Activated T-cell treated with anti-CD3 and anti-CD28 coated beads, Interleukin-2, amount 50 U/mL, for 72 hours (primary cell): ENCODE measurements at regions not wholly inside any gene's neighbourhood (a gene's known extent, or its start where the extent isn't known, plus 50 kb on each side); places are given as distances from the start of the nearest gene placed in this dataset.

ENCODE experiments used
- ATAC-seq, 2 donors: fragments of 150-1000 bp; cut with Tn5 transposase; replicated peaks in 1 of 2; 2 replicates each; pipeline ENCODE4 v1.10.0; 2021; ENCODE audit warnings: moderate library complexity in 2 of 2, mild to moderate bottlenecking in 1 of 2
- DNase-seq, 2 donors: peaks; one replicate each; pipeline ENCODE4 v3.0.0; 2021 to 2022; ENCODE audit warnings: mixed read lengths in 1 of 2
- H3K27ac Mint-ChIP-seq: one replicate; pipeline ENCODE4 v1.8.0; 2022; ENCODE audit warnings: mild to moderate bottlenecking, moderate library complexity, mixed read lengths
- H3K27me3 Mint-ChIP-seq: one replicate; pipeline ENCODE4 v1.8.0; 2022; ENCODE audit warnings: low read depth, mixed read lengths
- H3K36me3 Mint-ChIP-seq, 2 donors: one replicate each; pipeline ENCODE4 v1.8.0; 2022; ENCODE audit warnings: mixed read lengths in 2 of 2, mild to moderate bottlenecking in 1 of 2; ENCODE audit not compliant: insufficient read depth in 2 of 2
- H3K4me1 Mint-ChIP-seq: one replicate; pipeline ENCODE4 v1.8.0; 2022; ENCODE audit warnings: low read depth, mixed read lengths
- H3K4me3 Mint-ChIP-seq, 2 donors: one replicate each; pipeline ENCODE4 v1.8.0; 2022; ENCODE audit warnings: mild to moderate bottlenecking in 2 of 2, mixed read lengths in 2 of 2, moderate library complexity in 2 of 2
- H3K9me3 Mint-ChIP-seq, 2 donors: one replicate each; pipeline ENCODE4 v1.8.0; 2022; ENCODE audit warnings: mixed read lengths in 2 of 2

GRCh38 chr2:45248214-45248613 is 239.0 kb upstream of the SIX2 start:
- H3K27ac Mint-ChIP-seq, result no peak overlapping the region

GRCh38 chr2:45244928-45245327 is 235.7 kb upstream of the SIX2 start:
- Mint-ChIP-seq H3K9me3 (peaks cover 0 to 2% of the 10 kb centered on the region in 2 donors), H3K4me1 (no peaks in the 10 kb centered on the region), H3K36me3 (no peaks in the 10 kb centered on the region), H3K27me3 (peaks cover 21% of the 10 kb centered on the region), H3K4me3 (no peak overlapping the region), H3K27ac (no peak overlapping the region)
- no peak for DNase-seq
- no peak for ATAC-seq

More at GRCh38 chr2:45248214-45248613, 239.0 kb upstream of the SIX2 start:
- Mint-ChIP-seq H3K9me3 (peaks cover 0 to 2% of the 10 kb centered on the region in 2 donors), H3K4me1 (no peaks in the 10 kb centered on the region), H3K36me3 (no peaks in the 10 kb centered on the region), H3K4me3 (no peak overlapping the region), H3K27me3 (peaks cover 13% of the 10 kb centered on the region)
- DNase-seq (no peak), ATAC-seq (no peak)

DNA sequence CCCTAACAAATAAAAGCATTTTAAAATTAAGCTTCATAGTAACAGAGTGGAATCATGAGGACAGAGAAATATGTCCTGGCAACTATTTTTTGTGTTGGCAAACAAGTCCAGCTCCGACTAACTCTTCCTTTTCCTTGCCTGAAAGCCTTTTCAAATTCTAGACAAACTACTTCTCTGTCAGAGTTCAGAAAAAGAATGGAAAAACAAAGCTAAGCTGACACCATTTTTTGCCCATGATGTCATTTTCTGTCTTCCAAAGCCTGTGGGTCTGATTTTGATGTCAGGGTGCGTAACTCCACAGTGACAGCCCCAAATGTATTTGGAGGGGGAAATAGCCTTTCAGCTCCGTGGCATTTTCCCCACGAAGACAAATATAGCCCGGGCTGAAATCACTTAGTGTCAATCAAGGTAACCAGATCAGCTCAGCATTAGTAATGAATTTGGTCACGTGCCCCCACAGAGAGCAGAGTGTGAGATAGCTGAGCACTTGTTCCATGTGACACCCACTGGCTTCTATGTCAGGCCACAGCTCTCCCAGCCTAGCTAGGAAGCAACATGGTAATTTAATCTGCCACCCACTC is 233.0 kb upstream of the SIX2 start:
- no peak overlapping the region for H3K4me3 Mint-ChIP-seq
- ATAC-seq, result no peak
- H3K27ac Mint-ChIP-seq, result no peak overlapping the region
- H3K4me1 Mint-ChIP-seq, result peaks cover 7% of the 10 kb centered on the region
- H3K36me3 Mint-ChIP-seq, result no peaks in the 10 kb centered on the region
- H3K9me3 Mint-ChIP-seq, result peaks cover 0 to 2% of the 10 kb centered on the region in 2 donors
- DNase-seq, result no peak
- H3K27me3 Mint-ChIP-seq, result peaks cover 18% of the 10 kb centered on the region

- Mint-ChIP-seq H3K27ac (no peak overlapping the region), H3K36me3 (no peaks in the 10 kb centered on the region), H3K9me3 (no peaks in the 10 kb centered on the region), H3K4me1 (peaks cover 7% of the 10 kb centered on the region), H3K27me3 (peaks cover 18% of the 10 kb centered on the region), H3K4me3 (no peak overlapping the region)
- DNase-seq, result no peak
- no peak for ATAC-seq
Measured at GRCh38 chr2:45241061-45241561, 231.9 kb upstream of the SIX2 start.

GRCh38 chr2:45237850-45238542 is 228.7 kb upstream of the SIX2 start:
- Mint-ChIP-seq H3K27me3 (peaks cover 18% of the 10 kb centered on the region), H3K4me1 (peaks cover 7% of the 10 kb centered on the region), H3K36me3 (no peaks in the 10 kb centered on the region), H3K4me3 (no peak overlapping the region), H3K27ac (no peak overlapping the region), H3K9me3 (no peaks in the 10 kb centered on the region)
- ATAC-seq, result peak; percentile 82 to 94
- DNase-seq, result peak; percentile 17 to 40

DNA sequence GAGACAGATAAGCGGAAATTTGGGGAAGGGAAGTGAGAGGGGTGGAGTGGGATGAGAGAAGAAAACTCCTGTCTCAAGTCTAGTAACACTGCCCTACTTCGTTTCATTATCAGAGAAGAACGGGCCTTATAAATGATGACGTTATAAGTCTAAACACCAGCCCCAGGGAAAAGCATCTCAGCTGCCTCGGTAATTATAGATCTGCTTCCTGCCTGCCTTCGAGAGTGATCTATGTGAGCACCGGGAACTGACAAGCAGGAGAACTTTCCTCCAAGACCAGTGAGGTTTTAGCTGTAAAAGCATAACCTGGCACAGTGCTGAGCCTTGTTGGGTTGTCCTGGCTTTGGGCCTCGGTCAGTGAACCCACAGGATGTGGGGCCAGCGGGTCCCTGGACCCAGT is 227.9 kb upstream of the SIX2 start:
- no peak overlapping the region for H3K4me3 Mint-ChIP-seq
- H3K27ac Mint-ChIP-seq, result no peak overlapping the region
- no peak for DNase-seq
- no peaks in the 10 kb centered on the region for H3K9me3 Mint-ChIP-seq
- H3K4me1 Mint-ChIP-seq, result peaks cover 7% of the 10 kb centered on the region
- H3K36me3 Mint-ChIP-seq, result no peaks in the 10 kb centered on the region
- ATAC-seq, result no peak
- peaks cover 18% of the 10 kb centered on the region for H3K27me3 Mint-ChIP-seq

GRCh38 chr2:45236268-45236667 is 227.0 kb upstream of the SIX2 start:
- H3K4me3 Mint-ChIP-seq, result no peak overlapping the region
- no peaks in the 10 kb centered on the region for H3K9me3 Mint-ChIP-seq
- H3K27me3 Mint-ChIP-seq, result peaks cover 13% of the 10 kb centered on the region
- H3K4me1 Mint-ChIP-seq, result peaks cover 7% of the 10 kb centered on the region
- H3K27ac Mint-ChIP-seq, result no peak overlapping the region
- no peak for DNase-seq
- ATAC-seq, result no peak
- H3K36me3 Mint-ChIP-seq, result no peaks in the 10 kb centered on the region

DNA sequence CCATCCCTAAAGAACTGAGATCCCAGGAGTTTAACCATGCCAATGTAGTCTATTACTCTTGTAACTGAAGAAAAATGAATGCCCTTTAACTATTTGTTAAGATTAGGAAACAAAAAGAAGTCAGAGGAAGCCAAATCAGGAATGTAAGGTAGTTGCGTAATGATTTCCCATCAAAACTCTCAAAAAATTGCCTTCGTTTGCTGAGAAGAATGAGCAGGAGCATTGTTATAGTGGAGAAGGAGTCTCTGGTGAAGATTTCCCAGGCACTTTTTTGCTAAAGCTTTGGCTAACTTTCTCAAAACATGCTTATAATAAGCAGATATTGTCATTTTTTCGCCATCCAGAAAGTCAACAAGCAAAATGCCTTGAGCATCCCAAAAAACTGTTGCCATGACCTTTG is 224.0 kb upstream of the SIX2 start:
- Mint-ChIP-seq H3K27ac (no peak overlapping the region), H3K4me1 (peaks cover 6% of the 10 kb centered on the region), H3K4me3 (no peak overlapping the region), H3K36me3 (no peaks in the 10 kb centered on the region), H3K9me3 (peaks cover 0 to 2% of the 10 kb centered on the region in 2 donors), H3K27me3 (peaks cover 7% of the 10 kb centered on the region)
- DNase-seq, result no peak
- ATAC-seq, result no peak

- Mint-ChIP-seq H3K4me3 (no peak overlapping the region), H3K27ac (no peak overlapping the region), H3K27me3 (peaks cover 7% of the 10 kb centered on the region), H3K9me3 (peaks cover 0 to 5% of the 10 kb centered on the region in 2 donors), H3K4me1 (peaks cover 1% of the 10 kb centered on the region), H3K36me3 (peaks cover 0 to 2% of the 10 kb centered on the region in 2 donors)
- no peak for ATAC-seq
- no peak for DNase-seq
Measured at GRCh38 chr2:45232818-45233217, 223.6 kb upstream of the SIX2 start.

DNA sequence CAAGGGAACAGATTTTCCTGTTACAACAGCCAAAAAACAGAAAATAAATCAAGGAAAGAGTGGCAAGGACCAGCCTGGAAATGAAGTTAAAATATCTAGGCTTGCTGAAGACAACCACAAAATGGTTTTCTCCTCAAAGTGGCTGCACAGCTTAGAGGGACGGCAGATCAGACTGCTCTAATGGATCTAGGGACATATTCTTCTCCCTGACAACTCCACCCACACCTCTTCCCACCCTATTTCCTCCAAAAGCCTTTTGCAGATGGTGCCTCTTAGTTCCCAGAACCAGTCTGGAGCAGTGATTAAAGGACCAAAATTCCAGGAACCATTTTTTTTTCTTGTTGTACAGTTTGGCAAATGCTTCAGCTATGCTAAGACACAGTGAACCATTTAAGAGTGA is 220.2 kb upstream of the SIX2 start:
- peaks cover 2 to 4% of the 10 kb centered on the region in 2 donors for H3K36me3 Mint-ChIP-seq
- H3K27me3 Mint-ChIP-seq, result peaks cover 18% of the 10 kb centered on the region
- no peak overlapping the region for H3K27ac Mint-ChIP-seq
- DNase-seq, result no peak
- H3K4me3 Mint-ChIP-seq, result no peak overlapping the region
- H3K9me3 Mint-ChIP-seq, result peaks cover 0 to 5% of the 10 kb centered on the region in 2 donors
- no peak for ATAC-seq
- H3K4me1 Mint-ChIP-seq, result no peaks in the 10 kb centered on the region

DNA sequence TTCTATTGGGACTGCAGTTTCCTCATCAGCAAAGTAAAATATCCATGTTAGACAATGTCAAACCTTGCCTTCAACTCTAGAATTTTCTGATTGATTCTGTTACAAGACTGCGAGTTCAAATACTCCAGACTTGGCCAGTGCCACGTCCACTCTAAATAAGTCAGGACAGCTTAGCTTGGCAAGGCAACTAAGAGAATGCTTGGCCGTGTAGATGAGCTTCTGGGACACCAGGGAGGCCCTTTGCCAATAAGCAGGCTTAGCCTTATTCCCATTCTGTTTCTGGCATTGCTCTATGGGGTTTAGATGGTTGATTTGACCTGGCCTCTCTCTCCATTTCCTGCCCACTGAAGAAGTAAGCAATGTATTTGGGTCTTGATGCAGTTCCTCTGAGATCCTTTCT is 218.1 kb upstream of the SIX2 start:
- ATAC-seq, result no peak
- H3K27me3 Mint-ChIP-seq, result peaks cover 25% of the 10 kb centered on the region
- no peaks in the 10 kb centered on the region for H3K4me1 Mint-ChIP-seq
- no peak for DNase-seq
- peaks cover 2 to 4% of the 10 kb centered on the region in 2 donors for H3K36me3 Mint-ChIP-seq
- H3K27ac Mint-ChIP-seq, result no peak overlapping the region
- no peak overlapping the region for H3K4me3 Mint-ChIP-seq
- peaks cover 0 to 5% of the 10 kb centered on the region in 2 donors for H3K9me3 Mint-ChIP-seq

DNA sequence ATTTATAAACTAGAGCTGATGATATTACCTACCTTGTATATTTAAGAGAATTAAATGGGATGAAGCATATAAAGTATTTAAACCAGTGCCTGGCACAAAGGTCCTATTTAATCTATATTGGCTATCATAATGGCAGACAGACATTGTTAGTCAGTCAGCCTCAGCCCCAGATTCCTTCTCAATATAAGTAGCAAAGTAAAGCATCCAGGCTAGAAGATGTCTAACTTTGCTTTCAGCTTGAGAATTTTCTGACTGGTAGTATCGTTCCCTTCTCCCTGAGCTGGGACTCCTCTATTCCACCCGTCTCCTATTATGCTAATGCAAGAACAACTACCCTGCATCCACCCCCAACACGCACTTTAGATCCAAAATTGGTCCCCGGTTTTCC is 215.7 kb upstream of the SIX2 start:
- DNase-seq, result no peak
- peaks cover 0 to 5% of the 10 kb centered on the region in 2 donors for H3K9me3 Mint-ChIP-seq
- no peaks in the 10 kb centered on the region for H3K4me1 Mint-ChIP-seq
- no peak for ATAC-seq
- H3K27ac Mint-ChIP-seq, result no peak overlapping the region
- peaks cover 30% of the 10 kb centered on the region for H3K27me3 Mint-ChIP-seq
- H3K4me3 Mint-ChIP-seq, result no peak overlapping the region
- H3K36me3 Mint-ChIP-seq, result peaks cover 2 to 4% of the 10 kb centered on the region in 2 donors

DNA sequence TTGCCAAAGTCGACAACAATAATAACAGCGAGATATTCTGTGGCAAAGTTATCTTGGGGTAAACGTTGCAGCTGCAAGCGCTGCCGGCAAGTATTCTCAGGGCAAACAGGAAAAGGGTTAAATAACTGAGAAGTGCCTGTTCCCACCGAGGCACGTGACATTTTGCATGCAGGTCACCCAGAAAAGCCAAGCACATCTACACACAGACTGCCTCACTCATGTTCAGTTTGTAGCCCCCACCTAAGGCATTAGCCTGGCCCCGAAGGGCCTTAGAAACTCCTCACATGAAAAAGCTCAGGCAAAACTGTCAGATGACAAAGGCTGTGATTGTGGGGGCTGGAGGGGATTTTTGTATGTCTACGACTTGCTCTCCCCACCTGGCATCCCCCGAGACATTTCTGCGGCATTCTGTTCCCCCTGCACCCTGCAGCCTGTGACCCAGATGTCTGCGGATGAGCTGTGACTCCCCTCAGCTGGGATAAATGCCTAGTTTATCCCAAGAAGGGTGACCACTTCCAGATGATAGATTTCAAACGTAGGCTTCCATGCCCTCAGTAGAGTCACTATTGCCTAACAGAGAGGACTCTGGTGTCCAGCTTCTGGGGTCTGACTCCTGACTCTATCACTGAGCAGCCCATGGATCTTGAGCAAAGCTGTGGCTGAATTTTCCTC is 215.2 kb upstream of the SIX2 start:
- H3K4me3 Mint-ChIP-seq, result no peak overlapping the region
- H3K36me3 Mint-ChIP-seq, result peaks cover 2 to 4% of the 10 kb centered on the region in 2 donors
- DNase-seq, result no peak
- H3K27ac Mint-ChIP-seq, result no peak overlapping the region
- H3K27me3 Mint-ChIP-seq, result peaks cover 30% of the 10 kb centered on the region
- ATAC-seq, result no peak
- H3K4me1 Mint-ChIP-seq, result no peaks in the 10 kb centered on the region
- peaks cover 0 to 5% of the 10 kb centered on the region in 2 donors for H3K9me3 Mint-ChIP-seq
